ENCODE measurements at regions not wholly inside any gene's neighbourhood (a gene's known extent, or its start where the extent isn't known, plus 50 kb on each side); places are given as distances from the start of the nearest gene placed in this dataset.

DNA sequence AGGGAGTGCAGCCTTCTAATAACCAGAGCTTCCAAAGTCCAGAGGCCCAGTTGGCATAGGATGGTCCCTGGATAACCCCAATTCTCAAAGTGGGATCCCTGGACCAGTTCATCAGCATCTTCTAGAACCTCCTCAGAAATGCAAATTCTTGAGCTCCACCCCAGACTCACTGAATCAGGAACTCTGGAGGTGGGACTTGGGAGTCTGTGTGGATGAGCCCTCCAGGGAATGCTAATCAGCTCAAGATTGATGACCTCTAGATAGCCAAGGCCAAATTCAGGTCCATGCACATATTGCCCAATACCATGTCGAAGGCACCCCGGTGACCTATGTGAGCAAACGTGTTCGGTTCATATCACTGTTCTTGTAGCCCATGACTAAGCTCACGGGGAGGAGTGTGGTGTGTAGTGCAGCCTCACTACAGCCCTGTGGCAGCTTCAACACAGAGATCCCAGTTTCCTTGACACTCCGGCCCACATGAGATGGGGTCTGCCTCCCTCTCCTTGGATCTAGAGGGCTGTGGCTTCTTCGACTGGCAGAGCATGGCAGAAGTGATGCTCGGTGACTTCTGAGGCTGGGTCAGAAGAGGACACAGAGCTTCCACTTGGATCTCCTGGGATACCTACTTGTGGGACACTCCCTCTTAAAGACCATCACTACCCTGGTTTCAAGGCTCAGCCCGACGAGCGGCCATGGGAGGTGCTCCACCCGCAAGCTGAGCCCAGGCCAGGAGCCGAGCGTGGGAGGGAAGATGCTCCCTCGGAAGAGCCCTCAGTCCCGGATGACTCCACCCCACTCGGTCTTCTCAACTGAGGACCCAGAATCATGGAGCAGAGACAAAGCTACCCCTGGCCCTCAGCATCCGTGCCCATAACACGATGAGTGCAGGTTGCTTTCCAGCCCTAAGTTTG lies 151.1 kb upstream of the CST7 start:
- ATAC-seq (no peak), DNase-seq (no peak)
- H3K4me3 ChIP-seq, result no peak overlapping the region
- no peaks in the 10 kb centered on the region for H3K9me3 ChIP-seq
- in situ Hi-C loops (cut with MboI; ENCODE audit: low sequenced_read_pairs in 4 of 4) (no loop called here), intact Hi-C loops (cut with DNase I; ENCODE audit: low total_unique reads) (no loop called here)
- H3K36me3 ChIP-seq, result no peaks in the 10 kb centered on the region
- no peak overlapping the region for H3K27ac ChIP-seq
- TF ChIP-seq, protein P1, sequence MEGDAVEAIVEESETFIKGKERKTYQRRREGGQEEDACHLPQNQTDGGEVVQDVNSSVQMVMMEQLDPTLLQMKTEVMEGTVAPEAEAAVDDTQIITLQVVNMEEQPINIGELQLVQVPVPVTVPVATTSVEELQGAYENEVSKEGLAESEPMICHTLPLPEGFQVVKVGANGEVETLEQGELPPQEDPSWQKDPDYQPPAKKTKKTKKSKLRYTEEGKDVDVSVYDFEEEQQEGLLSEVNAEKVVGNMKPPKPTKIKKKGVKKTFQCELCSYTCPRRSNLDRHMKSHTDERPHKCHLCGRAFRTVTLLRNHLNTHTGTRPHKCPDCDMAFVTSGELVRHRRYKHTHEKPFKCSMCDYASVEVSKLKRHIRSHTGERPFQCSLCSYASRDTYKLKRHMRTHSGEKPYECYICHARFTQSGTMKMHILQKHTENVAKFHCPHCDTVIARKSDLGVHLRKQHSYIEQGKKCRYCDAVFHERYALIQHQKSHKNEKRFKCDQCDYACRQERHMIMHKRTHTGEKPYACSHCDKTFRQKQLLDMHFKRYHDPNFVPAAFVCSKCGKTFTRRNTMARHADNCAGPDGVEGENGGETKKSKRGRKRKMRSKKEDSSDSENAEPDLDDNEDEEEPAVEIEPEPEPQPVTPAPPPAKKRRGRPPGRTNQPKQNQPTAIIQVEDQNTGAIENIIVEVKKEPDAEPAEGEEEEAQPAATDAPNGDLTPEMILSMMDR (IDR thresholded peaks at IDR 0.05 in 4 of 5, conservative IDR thresholded peaks at IDR 0.05 in 1 of 5), result no peak
- no peak for TF ChIP-seq POLR2A (IDR thresholded peaks at IDR 0.05)
- no peaks in the 10 kb centered on the region for H3K27me3 ChIP-seq
- no peaks in the 10 kb centered on the region for H3K4me1 ChIP-seq

DNA sequence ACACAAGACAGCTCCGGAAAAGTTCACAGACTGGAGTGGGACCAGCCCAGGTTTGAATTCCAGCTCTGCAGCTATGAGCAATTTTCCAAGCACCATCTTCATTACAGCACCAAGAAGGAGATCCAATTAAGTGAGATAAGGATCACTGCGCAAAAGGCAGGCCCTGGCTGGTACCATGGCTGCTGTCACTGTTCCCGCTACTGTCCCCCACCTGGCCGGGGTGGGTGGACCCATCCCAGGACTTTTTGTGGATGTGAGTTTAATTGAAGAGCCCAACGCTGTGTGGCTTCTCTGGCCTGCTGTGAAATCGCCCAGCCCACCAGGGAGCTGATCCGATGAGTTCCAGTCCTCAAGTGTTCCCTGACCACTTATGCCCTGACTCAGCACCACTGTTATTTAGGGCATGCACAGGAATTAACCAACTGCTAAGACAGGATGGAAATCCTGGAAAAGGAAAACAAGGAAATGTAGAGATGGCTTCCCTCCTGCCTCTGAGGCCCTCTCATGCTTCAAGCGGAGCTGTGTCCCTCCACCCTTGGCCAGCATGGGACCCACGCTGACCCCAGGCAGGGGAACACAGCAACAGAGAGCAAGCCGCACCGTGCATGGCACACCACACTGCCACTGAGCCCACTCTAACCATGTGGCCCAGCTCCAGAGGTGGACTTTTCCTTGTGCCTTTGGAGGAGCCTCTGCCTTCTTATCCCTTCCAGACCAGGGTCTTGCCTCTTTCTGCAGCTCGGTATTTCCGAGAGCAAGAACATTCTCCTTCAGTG lies 150.0 kb upstream of the CST7 start:
- H3K27me3 ChIP-seq, result no peaks in the 10 kb centered on the region
- H3K4me1 ChIP-seq, result no peaks in the 10 kb centered on the region
- no peak for TF ChIP-seq POLR2A (IDR thresholded peaks at IDR 0.05)
- TF ChIP-seq, protein P1 (IDR thresholded peaks at IDR 0.05 in 4 of 5, conservative IDR thresholded peaks at IDR 0.05 in 1 of 5), result no peak
- no peak for ATAC-seq
- no peaks in the 10 kb centered on the region for H3K36me3 ChIP-seq
- no peak overlapping the region for H3K27ac ChIP-seq
- in situ Hi-C loops (cut with MboI; ENCODE audit: low sequenced_read_pairs in 4 of 4), result no loop called here
- no peak for DNase-seq
- intact Hi-C loops (cut with DNase I; ENCODE audit: low total_unique reads), result no loop called here
- no peak overlapping the region for H3K4me3 ChIP-seq
- H3K9me3 ChIP-seq, result no peaks in the 10 kb centered on the region

DNA sequence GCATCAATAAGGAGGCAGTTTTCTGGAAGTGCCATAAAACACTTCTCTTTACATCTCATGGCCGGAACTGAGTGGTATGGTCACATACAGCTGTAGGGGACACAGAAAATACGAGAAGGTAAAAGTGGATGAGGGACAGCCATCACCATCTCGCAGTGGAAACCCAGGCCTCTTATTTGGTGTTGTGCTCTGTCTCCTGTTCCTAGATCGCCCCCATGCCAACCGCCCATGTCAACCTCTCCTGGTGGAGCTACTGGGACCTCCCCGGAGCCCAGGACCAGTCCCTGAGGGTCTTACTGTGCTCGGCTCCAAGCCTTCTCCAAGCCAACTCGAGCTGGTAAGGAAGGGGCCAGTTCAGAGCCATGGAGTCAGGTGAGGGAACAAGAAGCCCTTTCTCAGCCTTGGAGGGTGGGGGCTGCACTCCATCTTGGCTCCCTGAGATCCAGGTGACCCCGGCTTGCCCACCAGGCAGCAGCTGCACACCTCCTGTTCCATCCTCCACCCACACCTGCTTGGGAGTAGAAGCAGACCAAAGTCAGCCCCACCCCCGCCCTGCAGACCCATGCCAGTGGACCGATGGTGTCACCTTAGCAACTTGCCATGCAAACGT lies 149.0 kb upstream of the CST7 start:
- in situ Hi-C loops (cut with MboI; ENCODE audit: low sequenced_read_pairs in 4 of 4), result no loop called here
- DNase-seq (no peak), ATAC-seq (no peak)
- intact Hi-C loops (cut with DNase I; ENCODE audit: low total_unique reads), result no loop called here
- H3K27ac ChIP-seq, result no peak overlapping the region
- H3K9me3 ChIP-seq, result no peaks in the 10 kb centered on the region
- H3K36me3 ChIP-seq, result no peaks in the 10 kb centered on the region
- H3K4me3 ChIP-seq, result no peak overlapping the region
- no peaks in the 10 kb centered on the region for H3K27me3 ChIP-seq
- no peaks in the 10 kb centered on the region for H3K4me1 ChIP-seq
- TF ChIP-seq, protein P1 (IDR thresholded peaks at IDR 0.05 in 4 of 5, conservative IDR thresholded peaks at IDR 0.05 in 1 of 5), result no peak
- no peak for TF ChIP-seq POLR2A (IDR thresholded peaks at IDR 0.05)

DNA sequence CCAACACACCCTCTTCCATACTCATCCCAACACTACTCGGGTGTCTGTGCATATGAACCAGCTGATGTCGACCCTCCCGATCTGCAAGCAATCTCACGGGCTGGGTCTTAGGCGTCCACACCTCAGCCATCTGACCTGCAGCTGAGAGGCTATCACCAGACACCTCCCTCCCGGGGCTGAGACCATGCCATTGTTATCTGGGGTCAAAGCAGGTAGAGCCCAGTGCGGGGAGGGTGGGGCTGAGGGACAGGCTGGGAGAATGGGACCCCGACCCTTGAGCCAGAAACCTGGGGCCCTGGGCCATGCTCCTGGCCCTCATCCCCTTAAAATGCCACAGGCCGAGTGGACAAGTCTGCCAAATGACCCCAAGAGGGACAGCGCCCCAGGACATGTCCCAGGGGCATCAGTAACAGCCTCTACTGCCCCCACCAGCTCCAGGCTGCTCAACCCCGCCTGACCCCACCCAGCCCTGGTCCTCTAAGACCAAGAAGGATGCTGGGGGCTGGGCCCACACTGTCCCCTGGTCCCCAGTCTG lies 146.7 kb upstream of the CST7 start:
- ATAC-seq (no peak), DNase-seq (no peak)
- H3K4me3 ChIP-seq, result no peak overlapping the region
- no peaks in the 10 kb centered on the region for H3K4me1 ChIP-seq
- H3K9me3 ChIP-seq, result no peaks in the 10 kb centered on the region
- H3K27ac ChIP-seq, result no peak overlapping the region
- TF ChIP-seq, protein P1 (IDR thresholded peaks at IDR 0.05 in 4 of 5, conservative IDR thresholded peaks at IDR 0.05 in 1 of 5), result no peak
- no peak for TF ChIP-seq POLR2A (IDR thresholded peaks at IDR 0.05)
- intact Hi-C loops (cut with DNase I; ENCODE audit: low total_unique reads), result no loop called here
- H3K36me3 ChIP-seq, result no peaks in the 10 kb centered on the region
- in situ Hi-C loops (cut with MboI; ENCODE audit: low sequenced_read_pairs in 4 of 4), result no loop called here
- H3K27me3 ChIP-seq, result no peaks in the 10 kb centered on the region
